NCI-H460 (cell line): ENCODE measurements at regions not wholly inside any gene's neighbourhood (a gene's known extent, or its start where the extent isn't known, plus 50 kb on each side); places are given as distances from the start of the nearest gene placed in this dataset.
"Not testable (repeated sequence)": the region's sequence is repeated elsewhere in the genome, so short reads cannot be mapped to it uniquely, and the experiment has no call there.

Source experiments
- DNase-seq: peaks from one replicate; pipeline ENCODE4 v3.0.0-alpha.2; 2016; ENCODE audit warnings: low read depth; ENCODE audit errors: extremely low read depth

DNA sequence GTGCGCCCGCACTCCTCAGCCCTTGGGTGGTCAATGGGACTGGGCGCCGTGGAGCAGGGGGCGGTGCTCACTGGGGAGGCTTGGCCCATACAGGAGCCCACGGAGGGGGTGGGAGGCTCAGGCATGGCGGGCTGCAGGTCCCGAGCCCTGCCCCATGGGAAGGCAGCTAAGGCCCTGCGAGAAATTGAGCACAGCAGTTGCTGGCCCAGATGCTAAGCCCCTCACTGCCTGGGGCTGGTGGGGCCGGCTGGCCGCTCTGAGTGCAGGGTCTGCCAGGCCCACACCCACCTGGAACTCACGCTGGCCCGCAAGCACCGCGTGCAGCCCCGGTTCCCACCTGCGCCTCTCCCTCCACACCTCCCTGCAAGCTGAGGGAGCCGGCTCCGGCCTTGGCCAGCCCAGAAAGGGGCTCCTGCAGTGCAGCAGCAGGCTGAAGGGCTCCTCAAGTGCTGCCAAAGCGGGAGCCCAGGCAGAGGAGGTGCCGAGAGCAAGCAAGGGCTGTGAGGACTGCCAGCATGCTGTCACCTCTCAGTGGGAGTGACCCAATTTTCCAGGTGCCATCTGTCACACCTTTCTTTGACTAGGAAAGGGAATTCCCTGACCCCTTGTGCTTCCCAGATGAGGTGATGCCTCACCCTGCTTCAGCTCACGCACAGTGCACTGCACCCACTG lies 642.3 kb upstream of the SYNCRIP start:
- DNase-seq: not testable (repeated sequence)

DNA sequence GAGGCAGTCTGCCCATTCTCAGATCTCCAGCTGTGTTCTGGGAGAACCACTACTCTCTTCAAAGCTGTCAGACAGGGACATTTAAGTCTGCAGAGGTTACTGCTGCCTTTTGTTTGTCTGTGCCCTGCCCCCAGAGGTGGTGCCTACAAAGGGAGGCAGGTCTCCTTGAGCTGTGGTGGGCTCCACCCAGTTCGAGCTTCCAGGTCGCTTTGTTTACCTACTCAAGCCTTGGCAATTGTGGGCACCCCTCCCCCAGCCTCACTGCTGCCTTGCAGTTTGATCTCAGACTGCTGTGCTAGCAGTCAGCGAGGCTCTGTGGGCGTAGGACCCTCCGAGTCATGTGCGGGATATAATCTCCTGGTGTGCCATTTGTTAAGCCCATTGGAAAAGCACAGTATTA lies 640.9 kb upstream of the SYNCRIP start:
- DNase-seq: not testable (repeated sequence)

DNA sequence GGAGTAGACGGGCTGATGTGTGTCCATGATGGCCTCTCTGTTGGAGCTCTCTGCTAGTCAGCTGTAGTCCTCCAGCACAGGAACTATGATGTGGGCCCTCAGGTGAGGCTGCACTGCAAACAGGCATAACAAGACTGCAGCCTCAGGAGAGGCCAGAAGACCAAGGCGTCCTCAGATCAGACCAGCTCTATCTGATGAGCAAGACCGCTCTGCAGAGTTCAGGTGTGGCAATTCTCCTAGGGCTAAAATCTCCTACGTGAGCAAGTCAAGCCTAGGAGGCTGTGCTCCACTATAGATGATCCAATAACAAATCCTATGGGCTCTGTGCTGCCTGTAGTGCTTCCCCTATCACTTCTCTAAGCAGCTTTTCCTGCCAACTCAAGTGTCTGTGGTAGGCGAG lies 633.4 kb upstream of the SYNCRIP start:
- DNase-seq: no peak

DNA sequence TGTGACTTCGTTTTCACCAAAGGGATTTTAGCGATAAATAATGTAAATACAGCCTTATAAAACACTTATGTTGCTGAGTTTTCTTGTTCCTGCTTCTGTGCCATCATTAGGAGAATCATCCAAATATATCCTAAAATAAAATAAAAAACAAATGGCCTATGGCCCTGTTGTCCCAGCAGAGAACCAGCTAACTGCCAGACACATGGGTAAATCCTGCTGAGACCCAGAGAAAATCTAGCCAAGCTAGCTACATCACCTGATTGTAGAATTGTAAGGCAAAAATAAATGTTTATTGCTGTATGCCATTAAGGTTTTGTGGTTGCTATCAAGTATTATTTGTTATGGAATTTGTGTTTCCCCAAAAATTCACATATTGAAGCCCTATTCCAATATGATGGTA lies 631.2 kb upstream of the SYNCRIP start:
- DNase-seq: no peak

DNA sequence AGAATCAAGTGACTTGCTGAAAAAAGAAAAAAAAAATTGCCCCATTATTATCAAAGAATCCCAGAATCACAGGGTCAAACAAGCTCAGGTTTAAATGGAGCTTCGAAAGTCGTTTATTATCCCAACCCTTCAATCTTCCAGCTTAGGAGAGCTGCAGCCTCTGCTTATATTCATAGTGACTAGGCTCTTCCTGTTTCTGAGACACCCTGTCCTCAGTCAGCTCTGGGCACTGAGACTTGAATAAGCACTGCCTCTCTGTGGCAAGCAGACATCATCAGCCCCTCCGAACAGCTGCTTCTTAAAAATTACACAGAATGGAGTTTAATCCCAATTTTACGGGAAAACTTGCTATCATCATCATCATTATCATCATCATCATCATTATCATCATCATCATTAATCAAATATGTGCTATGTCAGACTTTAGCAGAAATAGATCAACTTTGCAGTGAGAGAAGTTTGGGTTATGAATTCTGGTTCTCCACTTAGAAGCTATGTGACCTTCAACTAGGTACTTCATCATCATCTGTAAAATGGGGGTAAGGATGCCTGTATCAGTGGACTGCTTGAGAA lies 614.0 kb upstream of the SYNCRIP start:
- DNase-seq: no peak

DNA sequence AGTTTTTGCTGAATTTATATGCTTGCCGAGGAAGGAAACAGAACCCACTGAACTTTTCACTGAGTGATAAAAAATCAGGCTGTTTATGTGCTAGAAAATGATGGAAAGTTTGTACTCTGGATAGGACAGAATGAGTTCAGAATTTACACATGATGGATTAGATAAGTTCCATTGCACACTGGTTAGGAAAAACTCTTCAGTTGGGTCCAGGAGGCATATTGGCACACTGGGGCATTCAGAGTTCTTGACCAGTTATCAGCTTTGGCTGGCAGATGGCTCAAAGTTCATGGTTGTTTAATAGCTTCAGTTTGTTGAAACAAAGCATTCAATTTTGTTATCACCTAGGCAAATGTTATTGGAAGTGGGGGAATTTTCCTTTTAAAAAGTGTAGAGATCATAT lies 613.3 kb upstream of the SYNCRIP start:
- no peak for DNase-seq

DNA sequence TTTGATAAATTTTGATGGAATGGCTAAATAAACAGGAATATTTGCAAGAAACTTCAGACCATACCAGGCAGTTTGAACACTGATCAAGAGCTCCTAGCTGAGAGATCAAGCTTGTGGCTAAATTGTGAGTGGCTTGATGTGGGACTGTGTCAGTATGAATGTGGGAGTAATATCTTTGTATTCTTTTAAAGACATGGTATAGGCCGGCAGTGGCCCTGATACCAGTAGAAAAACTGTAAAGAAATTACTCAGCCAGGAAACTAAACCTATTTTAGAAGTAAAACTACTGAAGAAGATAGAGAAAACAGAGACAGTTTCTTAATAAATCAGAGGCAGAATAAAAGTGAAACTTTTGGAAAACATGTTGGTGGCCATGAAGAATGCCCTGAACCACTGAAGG lies 608.4 kb upstream of the SYNCRIP start:
- no peak for DNase-seq

DNA sequence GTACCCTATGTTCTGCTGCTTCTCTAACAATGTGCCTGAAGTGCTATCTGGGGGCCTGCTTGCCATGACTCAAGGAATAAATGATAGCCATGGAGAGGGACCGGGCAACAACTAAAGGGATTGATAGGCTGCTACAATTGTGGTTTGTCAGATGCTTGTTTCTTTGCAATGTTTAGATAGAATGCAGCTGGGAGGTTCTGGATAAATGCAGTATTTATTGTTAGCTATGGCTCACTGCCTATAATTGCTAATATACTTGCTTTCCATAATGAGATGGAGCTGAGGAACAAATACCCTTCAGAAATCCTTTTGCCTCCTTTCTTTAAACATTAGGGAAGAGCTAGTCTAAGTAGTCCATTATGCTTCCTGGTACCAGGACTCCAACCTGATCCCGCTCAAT lies 575.2 kb upstream of the SYNCRIP start:
- DNase-seq: no peak

DNA sequence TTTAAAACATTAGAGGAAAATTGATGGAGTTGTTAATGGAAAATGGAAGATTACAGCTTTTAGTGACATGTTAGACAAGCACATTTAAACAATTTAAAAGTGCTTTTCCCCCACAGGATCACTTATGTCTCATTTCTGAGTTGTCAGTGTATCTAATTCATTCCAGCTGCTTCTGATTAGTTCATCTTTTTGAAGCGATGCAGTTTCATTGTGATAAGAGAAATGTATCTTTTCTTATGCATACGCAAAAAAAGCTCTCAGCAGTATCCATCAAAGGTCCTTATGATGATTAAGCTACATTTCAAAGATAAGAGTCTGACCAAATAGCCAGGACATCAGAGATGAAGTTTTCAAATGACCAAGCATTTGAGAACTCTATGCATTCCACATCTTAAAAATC lies 572.6 kb upstream of the SYNCRIP start:
- DNase-seq: no peak

DNA sequence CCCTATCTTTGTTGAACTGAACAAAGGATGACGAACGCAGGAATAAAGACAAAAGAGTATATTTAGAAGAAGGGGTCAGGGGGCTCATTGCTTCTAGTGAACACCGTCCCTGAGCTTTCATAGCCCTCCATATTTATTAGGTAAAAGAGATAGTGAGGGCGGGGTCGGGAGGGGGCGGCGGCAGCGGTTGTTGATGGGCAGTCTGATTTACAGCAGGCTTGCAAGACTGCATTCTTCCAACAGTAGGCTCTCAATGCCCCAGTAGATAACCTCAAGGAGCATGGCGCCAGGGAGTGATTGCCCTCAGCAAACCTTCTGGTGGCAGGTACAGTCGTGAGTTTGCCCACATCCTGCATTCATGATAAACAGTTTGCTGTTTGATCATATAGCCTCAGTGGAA lies 563.3 kb upstream of the SYNCRIP start:
- DNase-seq: no peak

DNA sequence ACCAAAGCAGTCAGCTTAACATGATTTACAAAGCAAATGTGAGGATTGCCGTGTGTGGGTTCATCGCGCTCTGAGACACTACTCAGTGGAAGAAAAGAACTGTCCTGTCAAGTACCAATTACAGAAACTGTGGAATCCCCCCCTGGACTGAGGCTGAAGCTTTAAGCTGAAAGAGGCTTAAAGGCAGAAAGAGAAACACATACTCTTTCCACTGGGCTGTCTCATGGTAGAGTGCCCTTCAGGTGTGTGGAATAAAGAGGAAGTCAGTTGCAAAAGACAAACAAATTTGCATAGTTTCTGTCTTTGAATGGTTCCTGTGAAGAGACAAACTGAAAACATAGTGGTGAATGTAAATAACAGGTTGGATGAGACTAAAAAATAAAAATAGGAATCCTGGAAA lies 560.4 kb upstream of the SYNCRIP start:
- DNase-seq: no peak

DNA sequence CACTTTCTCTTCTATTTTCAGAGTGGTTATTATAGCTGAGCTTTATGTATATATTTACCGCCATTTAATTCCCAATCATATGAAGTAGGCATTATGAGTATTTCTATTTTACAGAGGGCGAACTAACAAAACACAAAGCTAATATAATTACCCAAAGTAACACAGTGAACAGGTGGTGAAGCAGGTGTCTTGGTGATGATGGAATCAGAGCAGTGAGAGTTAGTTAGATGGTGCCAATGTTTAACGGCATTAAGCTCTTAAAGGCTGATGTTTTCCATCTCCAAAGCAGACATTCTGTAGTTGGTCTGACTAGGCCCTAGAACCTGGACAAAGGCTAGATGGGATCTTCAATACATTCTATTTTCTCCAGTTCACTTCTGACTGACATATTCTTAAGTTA lies 551.1 kb upstream of the SYNCRIP start:
- no peak for DNase-seq

DNA sequence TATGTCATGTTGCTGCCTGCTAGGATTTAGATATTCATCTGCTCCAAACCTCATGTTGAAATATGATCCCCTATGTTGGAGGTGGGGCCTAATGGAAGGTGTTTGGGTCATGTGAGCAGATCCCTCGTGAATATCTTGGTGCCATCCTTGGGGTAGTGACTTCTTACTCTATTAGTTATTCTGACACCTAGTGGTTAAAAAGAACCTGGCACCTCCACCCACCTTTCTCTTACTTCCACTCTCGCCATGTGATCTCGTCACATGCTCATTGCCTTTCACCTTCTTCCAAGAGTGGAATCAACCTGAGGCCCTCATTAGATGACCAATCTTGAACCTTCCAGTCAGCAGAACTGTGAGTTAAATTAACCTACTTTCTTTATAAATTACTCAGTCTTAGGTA lies 549.4 kb upstream of the SYNCRIP start:
- DNase-seq: no peak

DNA sequence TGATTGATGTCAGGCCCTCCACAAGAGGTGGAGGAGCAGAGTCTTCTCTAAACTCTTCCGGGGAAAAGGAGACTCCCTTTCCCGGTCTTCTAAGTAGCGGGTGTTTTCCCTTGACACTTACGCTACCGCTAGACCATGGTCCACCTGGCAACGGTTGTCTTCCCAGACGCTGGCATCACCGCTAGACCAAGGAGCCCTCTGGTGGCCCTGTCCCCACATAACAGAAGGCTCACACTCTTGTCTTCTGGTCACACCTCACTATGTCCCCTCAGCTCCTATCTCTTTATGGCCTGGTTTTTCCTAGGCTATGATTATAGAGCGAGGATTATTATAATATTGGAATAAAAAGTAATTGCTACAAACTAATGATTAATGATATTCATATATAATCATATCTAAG lies 532.5 kb upstream of the SYNCRIP start:
- not testable (repeated sequence) for DNase-seq

DNA sequence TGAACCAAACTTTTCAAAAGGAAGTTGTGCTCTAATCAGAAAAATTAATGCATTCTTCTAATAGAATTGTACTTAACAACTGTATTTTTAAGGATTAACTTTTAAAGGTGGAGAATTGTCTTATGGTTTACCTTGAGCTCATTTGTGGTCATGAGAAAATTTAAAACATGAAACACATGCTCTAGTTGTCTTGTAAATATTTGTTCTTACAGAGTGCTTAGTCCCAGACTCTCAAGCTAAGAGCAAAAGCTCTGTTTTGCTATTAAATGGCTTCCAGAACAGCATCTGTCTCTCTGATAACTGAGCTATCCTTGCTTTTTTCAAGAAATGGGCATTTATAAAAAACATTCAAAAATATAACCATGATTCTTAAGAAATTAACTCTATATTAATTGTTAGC lies 512.2 kb upstream of the SYNCRIP start:
- DNase-seq: no peak

DNA sequence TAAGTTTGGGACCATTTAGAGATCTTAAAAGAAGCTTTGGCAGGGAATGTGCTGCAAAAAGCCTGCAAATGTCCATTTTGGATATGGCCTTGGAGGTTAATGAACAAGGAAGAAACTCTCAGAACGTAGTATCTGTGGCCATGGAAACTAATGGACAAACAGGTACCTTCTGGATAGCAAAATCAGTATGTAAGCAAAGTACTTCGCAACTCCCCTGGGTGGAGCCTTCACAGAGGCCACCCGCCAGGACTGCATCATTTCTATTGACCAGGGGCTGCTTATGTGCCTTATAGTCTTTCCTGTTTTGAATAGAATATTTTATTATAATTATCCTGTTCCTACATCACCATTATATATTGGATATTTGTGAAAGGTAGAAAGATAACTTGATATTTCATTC lies 510.8 kb upstream of the SYNCRIP start:
- no peak for DNase-seq

DNA sequence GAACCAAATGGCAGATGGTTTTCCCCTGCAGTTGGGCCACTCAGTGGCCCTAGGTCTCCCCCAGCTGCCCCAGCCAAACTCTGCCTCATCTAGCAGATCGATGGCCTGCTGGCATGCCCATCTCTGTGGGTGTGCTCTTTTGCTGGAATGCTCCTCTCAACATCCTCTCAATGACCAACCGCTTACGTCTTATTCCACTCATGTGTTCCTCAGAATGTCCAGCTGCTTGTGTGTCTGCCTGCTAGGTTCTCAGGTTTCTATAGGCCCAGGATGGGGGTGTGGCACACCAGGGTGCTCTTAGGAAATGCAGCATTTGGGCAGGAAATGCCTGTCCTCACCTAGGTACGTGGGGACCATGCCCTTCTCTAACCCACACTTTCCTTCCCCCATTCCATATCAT lies 509.9 kb upstream of the SYNCRIP start:
- DNase-seq: no peak

DNA sequence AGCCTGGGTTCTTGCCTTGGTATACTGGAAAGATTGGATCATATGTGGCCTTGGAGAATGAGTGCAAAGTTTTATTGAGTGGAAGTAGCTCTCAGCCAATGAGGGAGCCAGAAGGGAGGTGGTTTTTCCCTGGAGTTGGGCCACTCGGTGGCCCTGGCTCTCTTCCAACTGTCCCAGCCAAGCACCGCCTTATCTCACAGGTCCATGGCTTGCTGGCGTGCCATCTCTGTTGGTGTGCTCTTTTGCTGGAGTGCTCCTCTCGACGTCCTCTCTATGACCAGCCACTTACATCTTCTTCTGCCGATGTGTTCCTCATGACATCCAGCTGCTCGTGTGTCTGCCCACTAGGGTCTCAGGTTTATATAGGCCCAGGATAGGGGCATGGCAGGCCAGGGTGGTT lies 505.9 kb upstream of the SYNCRIP start:
- DNase-seq: no peak

DNA sequence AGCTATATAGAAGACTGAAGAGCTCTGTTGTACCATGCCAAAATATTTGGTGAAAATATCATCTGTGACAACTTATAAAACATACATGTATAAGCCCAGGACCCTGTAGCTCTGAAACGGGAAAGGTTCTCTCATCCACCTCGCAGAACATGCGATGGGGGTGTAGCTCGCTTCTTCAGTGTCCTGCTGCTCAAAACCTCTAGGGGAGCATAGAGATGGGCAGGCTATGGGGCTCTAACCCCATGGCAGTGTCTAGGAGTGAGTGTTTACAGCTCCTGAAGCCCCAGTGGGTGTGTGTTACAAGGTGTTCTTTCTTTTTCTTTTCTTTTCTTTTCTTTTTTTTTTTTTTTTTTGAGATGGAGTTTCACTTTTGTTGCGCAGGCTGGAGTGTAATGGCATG lies 505.2 kb upstream of the SYNCRIP start:
- DNase-seq: no peak

DNA sequence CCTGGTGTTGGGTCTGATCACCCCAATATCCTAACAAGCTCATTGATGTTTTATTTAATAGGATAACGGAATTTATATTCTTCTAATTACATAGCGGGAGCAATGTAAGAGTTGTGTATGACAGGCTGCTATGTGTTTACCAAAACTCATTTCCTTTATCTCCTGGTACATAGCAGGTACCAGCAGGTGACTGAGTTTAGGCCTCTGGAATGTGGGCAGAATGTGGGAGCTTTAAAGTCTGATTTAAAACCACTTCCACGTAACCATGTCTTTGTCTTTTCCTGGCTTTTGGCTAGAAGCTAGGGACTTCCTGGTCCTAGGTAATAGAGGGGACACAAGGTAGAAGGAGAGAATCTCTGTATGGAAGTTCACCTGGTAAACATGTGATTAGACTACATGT lies 504.6 kb upstream of the SYNCRIP start:
- no peak for DNase-seq

DNA sequence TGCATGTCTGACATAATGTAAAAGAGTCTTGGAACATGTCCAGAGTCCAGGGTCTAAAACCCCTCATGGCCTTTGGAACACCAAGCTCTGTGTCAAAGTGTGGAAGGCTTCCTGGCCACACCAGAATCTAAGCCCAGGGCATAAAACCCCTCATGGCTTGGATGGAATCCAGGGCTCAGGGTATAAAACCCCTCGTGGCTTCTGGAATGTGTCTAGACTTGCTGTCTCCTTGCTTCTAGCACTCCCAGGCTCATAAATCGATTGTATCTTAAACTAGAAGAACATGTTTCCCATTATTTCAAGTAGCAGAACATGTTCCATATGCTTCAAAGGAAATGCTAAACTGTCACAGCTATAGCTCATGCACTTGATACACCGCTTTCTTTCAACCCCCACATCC lies 504.1 kb upstream of the SYNCRIP start:
- DNase-seq: not testable (repeated sequence)

DNA sequence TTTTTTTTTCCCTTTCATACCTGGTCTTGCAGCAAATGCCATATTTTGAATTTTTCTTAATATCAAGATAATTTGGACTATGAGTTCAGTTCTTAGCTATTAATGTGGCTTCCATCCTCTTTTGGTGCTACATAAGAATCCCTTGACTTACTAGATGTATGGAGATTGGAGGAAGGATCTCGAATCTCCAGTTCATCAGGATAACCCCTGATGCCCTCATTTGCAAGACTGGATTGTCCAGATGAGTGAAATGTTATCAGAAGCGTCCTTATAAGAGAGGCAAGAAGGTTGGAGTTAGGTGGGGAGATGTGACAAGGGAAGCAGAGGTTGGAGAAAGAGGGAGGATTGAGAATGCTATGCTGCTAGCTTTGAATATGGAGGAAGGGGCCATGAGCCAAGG lies 499.6 kb upstream of the SYNCRIP start:
- DNase-seq: no peak
